ENCODE measurements at regions not wholly inside any gene's neighbourhood (a gene's known extent, or its start where the extent isn't known, plus 50 kb on each side); places are given as distances from the start of the nearest gene placed in this dataset.

DNA sequence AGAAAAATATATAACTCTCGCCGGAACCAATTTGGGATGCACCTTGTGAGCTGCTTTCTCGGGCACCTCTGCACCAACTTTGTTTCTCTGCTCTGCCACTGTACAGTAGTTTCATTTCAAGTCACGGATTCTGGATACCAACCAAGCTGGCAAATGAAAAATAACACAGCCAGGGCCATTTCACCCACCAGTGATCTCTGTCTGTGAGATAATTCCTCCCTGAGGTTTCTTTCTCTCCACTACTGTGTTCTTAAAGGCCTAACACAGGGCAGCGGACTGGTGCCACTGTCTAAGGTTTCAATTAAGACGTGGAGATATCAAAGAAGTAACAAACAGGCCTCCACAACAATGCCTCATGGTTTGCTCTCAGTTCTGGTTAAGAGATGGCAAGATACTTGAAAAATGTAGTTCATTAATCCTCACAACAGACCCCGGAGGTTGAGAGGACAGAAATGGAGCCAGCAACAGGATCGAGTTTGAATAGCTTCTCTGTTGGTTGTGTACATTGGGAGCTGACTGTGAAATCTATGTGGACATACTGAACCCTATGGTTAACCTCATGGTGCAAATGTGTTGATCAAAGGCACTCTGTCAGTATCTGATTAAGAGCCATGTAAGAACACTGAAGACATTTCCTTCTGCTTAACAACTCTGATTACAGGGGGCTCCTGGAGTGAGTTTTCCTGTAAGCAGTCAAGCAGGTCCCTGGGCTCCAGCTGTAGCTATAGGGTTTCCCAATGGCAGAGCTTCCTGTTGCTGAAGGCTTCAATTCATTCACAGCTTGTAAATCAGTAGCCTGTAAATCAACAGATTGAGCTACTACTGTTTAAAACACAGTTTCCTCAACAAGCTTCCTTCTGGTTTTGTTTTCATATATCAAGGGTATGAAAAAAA lies 470.5 kb downstream of the EPHA3 start:
- intact Hi-C loops (cut with micrococcal nuclease) (no loop called here), in situ Hi-C loops (cut with MboI) (no loop called here)
- Histone ChIP-seq H3K9me3 (replicated peaks; ENCODE audit: control insufficient read depth, insufficient read depth, low read depth, low read length) (no peaks in the 10 kb centered on the region), H3K4me3 (no peak overlapping the region), H4K20me1 (replicated peaks; ENCODE audit: control insufficient read depth, insufficient read depth, low read length) (no peaks in the 10 kb centered on the region), H3K9ac (ENCODE audit: insufficient read depth in 1 of 2, low read depth in 2 of 2, low read length in 2 of 2) (no peak overlapping the region), H3K36me3 (ENCODE audit: control insufficient read depth, insufficient read depth, low read length) (no peaks in the 10 kb centered on the region), H3K27ac (ENCODE audit: extremely low read depth, low read depth, low read length) (no peak overlapping the region), H3K79me2 (ENCODE audit: control insufficient read depth, insufficient read depth, low read length) (no peaks in the 10 kb centered on the region), H3K9me1 (ENCODE audit: control insufficient read depth, insufficient read depth, low read length) (no peaks in the 10 kb centered on the region), H3K4me1 (replicated peaks in 1 of 2; ENCODE audit: control insufficient read depth in 2 of 2, insufficient read depth in 2 of 2, low read length in 2 of 2) (no peaks in the 10 kb centered on the region), H3K4me2 (ENCODE audit: insufficient read depth, low read length) (no peak overlapping the region), H3K27me3 (ENCODE audit: control insufficient read depth in 2 of 2, insufficient read depth in 2 of 2, low read length in 2 of 2) (no peaks in the 10 kb centered on the region), H2AFZ (ENCODE audit: low read depth, low read length) (no peak overlapping the region)
- WGBS (ENCODE audit: insufficient coverage, low coverage, missing lambda C conversion rate): 1% methylated on average over 6 of the region's 8 CpGs
- POLR2A ChIA-PET: no interaction called here
- CTCF ChIA-PET (ENCODE audit: low intra/inter-chr PET ratio): no interaction called here
- ATAC-seq (no peak), DNase-seq (ENCODE audit: extremely low read depth in 1 of 4, low spot score in 3 of 4) (no peak), FAIRE-seq (no peak)
- BruUV-seq (replicated peaks): no TSS peak
- TF ChIP-seq NCOA2 (IDR thresholded peaks at IDR 0.05; ENCODE audit: partially characterized antibody in 2 of 2): no peak
- no peak for TF ChIP-seq POLR2AphosphoS5 (IDR thresholded peaks at IDR 0.05; ENCODE audit: control insufficient read depth, insufficient read depth, low read depth, low read length)

DNA sequence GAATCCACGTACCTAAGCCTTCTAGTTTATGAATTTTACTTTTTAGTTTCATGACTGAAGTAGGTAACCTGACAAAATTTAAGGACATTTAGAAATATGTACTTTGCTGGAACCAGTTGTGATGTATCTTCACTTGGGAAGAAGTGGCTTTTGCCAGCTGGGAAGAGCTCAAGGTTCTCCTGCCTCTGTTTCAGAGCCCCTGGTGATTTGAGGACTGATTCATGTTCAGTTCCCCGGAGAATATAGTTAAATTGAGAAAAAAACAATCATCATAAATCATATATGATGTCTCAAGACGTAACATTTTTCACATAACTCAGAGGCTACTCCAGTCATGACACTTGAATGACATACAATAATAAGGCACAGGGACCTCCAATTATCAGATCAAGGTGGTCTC lies 473.4 kb downstream of the EPHA3 start:
- no peak overlapping the region for H3K9ac ChIP-seq (ENCODE audit: insufficient read depth in 1 of 2, low read depth in 2 of 2, low read length in 2 of 2)
- H3K27ac ChIP-seq (ENCODE audit: extremely low read depth, low read depth, low read length): no peak overlapping the region
- intact Hi-C loops (cut with micrococcal nuclease) (no loop called here), in situ Hi-C loops (cut with MboI) (no loop called here)
- H3K4me3 ChIP-seq: no peak overlapping the region
- DNase-seq (ENCODE audit: extremely low read depth in 1 of 4, low spot score in 3 of 4) (no peak), FAIRE-seq (no peak), ATAC-seq (no peak)
- no peaks in the 10 kb centered on the region for H3K4me1 ChIP-seq (replicated peaks in 1 of 2; ENCODE audit: control insufficient read depth in 2 of 2, insufficient read depth in 2 of 2, low read length in 2 of 2)
- H3K9me1 ChIP-seq (ENCODE audit: control insufficient read depth, insufficient read depth, low read length): no peaks in the 10 kb centered on the region
- no peaks in the 10 kb centered on the region for H3K9me3 ChIP-seq (replicated peaks; ENCODE audit: control insufficient read depth, insufficient read depth, low read depth, low read length)
- H3K36me3 ChIP-seq (ENCODE audit: control insufficient read depth, insufficient read depth, low read length): no peaks in the 10 kb centered on the region
- H2AFZ ChIP-seq (ENCODE audit: low read depth, low read length): no peak overlapping the region
- BruUV-seq (replicated peaks): no TSS peak
- H3K79me2 ChIP-seq (ENCODE audit: control insufficient read depth, insufficient read depth, low read length): no peaks in the 10 kb centered on the region
- POLR2A ChIA-PET: no interaction called here
- no peak overlapping the region for H3K4me2 ChIP-seq (ENCODE audit: insufficient read depth, low read length)
- CTCF ChIA-PET (ENCODE audit: low intra/inter-chr PET ratio): no interaction called here
- 0% methylated on average over 3 of the region's 3 CpGs for WGBS (ENCODE audit: insufficient coverage, low coverage, missing lambda C conversion rate)
- H4K20me1 ChIP-seq (replicated peaks; ENCODE audit: control insufficient read depth, insufficient read depth, low read length): no peaks in the 10 kb centered on the region
- H3K27me3 ChIP-seq (ENCODE audit: control insufficient read depth in 2 of 2, insufficient read depth in 2 of 2, low read length in 2 of 2): no peaks in the 10 kb centered on the region
- no peak for TF ChIP-seq ZNF197 (CRISPR knock-in tag; IDR thresholded peaks at IDR 0.05; ENCODE audit: low read depth)
- no peak for TF ChIP-seq RB1 (IDR thresholded peaks at IDR 0.05; ENCODE audit: low read depth)
- TF ChIP-seq KHSRP (IDR thresholded peaks at IDR 0.05): no peak
- TF ChIP-seq TAF9B (IDR thresholded peaks at IDR 0.05; ENCODE audit: partially characterized antibody): no peak
- TF ChIP-seq ZNF263 (CRISPR knock-in tag; IDR thresholded peaks at IDR 0.05; ENCODE audit: borderline replicate concordance): no peak
- TF ChIP-seq, protein P1, sequence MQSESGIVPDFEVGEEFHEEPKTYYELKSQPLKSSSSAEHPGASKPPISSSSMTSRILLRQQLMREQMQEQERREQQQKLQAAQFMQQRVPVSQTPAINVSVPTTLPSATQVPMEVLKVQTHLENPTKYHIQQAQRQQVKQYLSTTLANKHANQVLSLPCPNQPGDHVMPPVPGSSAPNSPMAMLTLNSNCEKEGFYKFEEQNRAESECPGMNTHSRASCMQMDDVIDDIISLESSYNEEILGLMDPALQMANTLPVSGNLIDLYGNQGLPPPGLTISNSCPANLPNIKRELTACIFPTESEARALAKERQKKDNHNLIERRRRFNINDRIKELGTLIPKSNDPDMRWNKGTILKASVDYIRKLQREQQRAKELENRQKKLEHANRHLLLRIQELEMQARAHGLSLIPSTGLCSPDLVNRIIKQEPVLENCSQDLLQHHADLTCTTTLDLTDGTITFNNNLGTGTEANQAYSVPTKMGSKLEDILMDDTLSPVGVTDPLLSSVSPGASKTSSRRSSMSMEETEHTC (IDR thresholded peaks at IDR 0.05): no peak
- TF ChIP-seq MTA1 (IDR thresholded peaks at IDR 0.05; ENCODE audit: borderline replicate concordance): no peak
- TF ChIP-seq ZZZ3 (IDR thresholded peaks at IDR 0.05): no peak
- TF ChIP-seq, protein P2, sequence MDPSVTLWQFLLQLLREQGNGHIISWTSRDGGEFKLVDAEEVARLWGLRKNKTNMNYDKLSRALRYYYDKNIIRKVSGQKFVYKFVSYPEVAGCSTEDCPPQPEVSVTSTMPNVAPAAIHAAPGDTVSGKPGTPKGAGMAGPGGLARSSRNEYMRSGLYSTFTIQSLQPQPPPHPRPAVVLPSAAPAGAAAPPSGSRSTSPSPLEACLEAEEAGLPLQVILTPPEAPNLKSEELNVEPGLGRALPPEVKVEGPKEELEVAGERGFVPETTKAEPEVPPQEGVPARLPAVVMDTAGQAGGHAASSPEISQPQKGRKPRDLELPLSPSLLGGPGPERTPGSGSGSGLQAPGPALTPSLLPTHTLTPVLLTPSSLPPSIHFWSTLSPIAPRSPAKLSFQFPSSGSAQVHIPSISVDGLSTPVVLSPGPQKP (CRISPR knock-in tag; IDR thresholded peaks at IDR 0.05): no peak
- no peak for TF ChIP-seq FOSL1 (tag; conservative IDR thresholded peaks at IDR 0.05)
- no peak for TF ChIP-seq YBX1 (IDR thresholded peaks at IDR 0.05)
- no peak for TF ChIP-seq PHTF2 (CRISPR knock-in tag; IDR thresholded peaks at IDR 0.05)
- no peak for TF ChIP-seq NUFIP1 (IDR thresholded peaks at IDR 0.05; ENCODE audit: partially characterized antibody)
- TF ChIP-seq ZNF785 (CRISPR knock-in tag; IDR thresholded peaks at IDR 0.05): no peak
